Skeletal muscle satellite cell (primary cell): ENCODE measurements at regions not wholly inside any gene's neighbourhood (a gene's known extent, or its start where the extent isn't known, plus 50 kb on each side); places are given as distances from the start of the nearest gene placed in this dataset.
"Not testable (repeated sequence)": the region's sequence is repeated elsewhere in the genome, so short reads cannot be mapped to it uniquely, and the experiment has no call there.

Experiments
- H3K27me3 ChIP-seq: 2 replicates; pipeline ENCODE4 v1.7.0; 2013; ENCODE audit warnings: low read length; ENCODE audit not compliant: control insufficient read depth, insufficient read depth
- H3K36me3 ChIP-seq: 2 replicates; pipeline ENCODE4 v1.7.0; 2013; ENCODE audit warnings: mild to moderate bottlenecking, control low read depth, low read length; ENCODE audit not compliant: insufficient read depth
- H3K4me1 ChIP-seq: 2 replicates; pipeline ENCODE4 v1.7.0; 2013; ENCODE audit warnings: low read length; ENCODE audit not compliant: control insufficient read depth, insufficient read depth
- H3K4me2 ChIP-seq: 2 replicates; pipeline ENCODE4 v1.7.0; 2013; ENCODE audit warnings: mild to moderate bottlenecking, low read length
- H3K4me3 ChIP-seq: 2 replicates; pipeline ENCODE4 v1.7.0; 2013; ENCODE audit warnings: low read length
- H3K9ac ChIP-seq: 2 replicates; pipeline ENCODE4 v1.7.0; 2013; ENCODE audit warnings: mild to moderate bottlenecking, low read depth, low read length, moderate library complexity
- H3K9me3 ChIP-seq: replicated peaks from 2 replicates; pipeline ENCODE4 v1.7.0; 2013; ENCODE audit warnings: mild to moderate bottlenecking, control low read depth, low read length

- H3K4me2 ChIP-seq = not testable (repeated sequence)
These were observed 287.6 kb upstream of the PPARGC1A start for GRCh38 chr4:24177443-24177842.

GRCh38 chr4:24175707-24176106, 285.9 kb upstream of the PPARGC1A start:
- Histone ChIP-seq H3K27me3 (no peaks in the 10 kb centered on the region), H3K9ac (no peak overlapping the region), H3K9me3 (no peaks in the 10 kb centered on the region), H3K4me2 (no peak overlapping the region), H3K4me1 (no peaks in the 10 kb centered on the region), H3K4me3 (no peak overlapping the region), H3K36me3 (no peaks in the 10 kb centered on the region)

More at GRCh38 chr4:24177443-24177842, 287.6 kb upstream of the PPARGC1A start:
- H3K4me1 ChIP-seq, H3K27me3 ChIP-seq, H3K36me3 ChIP-seq, H3K4me3 ChIP-seq, H3K9ac ChIP-seq, H3K9me3 ChIP-seq: not testable (repeated sequence)

DNA sequence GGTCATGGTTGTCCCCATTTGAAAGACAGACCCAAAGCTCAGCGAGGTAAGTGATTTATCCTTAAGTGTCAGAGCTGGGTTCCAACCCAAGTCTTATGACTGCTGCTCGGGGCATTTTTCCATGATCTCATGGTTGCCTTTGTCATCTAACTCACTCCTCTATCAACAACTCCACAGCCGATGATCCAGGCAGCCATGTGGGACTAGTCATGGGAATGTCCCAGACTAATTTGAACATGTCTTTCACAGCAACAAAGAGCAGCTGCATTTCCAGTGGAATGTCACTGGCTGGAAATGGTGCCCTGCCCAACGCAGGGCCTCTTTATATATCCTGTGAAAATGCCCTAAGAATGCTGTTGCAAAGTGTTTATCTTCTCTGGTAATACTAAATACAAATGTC, 284.8 kb upstream of the PPARGC1A start:
- Histone ChIP-seq H3K9ac (no peak overlapping the region), H3K4me1 (no peaks in the 10 kb centered on the region), H3K4me2 (no peak overlapping the region), H3K36me3 (no peaks in the 10 kb centered on the region), H3K27me3 (no peaks in the 10 kb centered on the region), H3K9me3 (no peaks in the 10 kb centered on the region), H3K4me3 (no peak overlapping the region)

GRCh38 chr4:24172406-24172805, 282.6 kb upstream of the PPARGC1A start:
- H3K4me3 ChIP-seq = no peak overlapping the region
- no peaks in the 10 kb centered on the region for H3K4me1 ChIP-seq
- no peak overlapping the region for H3K9ac ChIP-seq
- no peaks in the 10 kb centered on the region for H3K9me3 ChIP-seq
- no peak overlapping the region for H3K4me2 ChIP-seq
- H3K27me3 ChIP-seq = no peaks in the 10 kb centered on the region
- no peaks in the 10 kb centered on the region for H3K36me3 ChIP-seq

- Histone ChIP-seq H3K9me3 (no peaks in the 10 kb centered on the region), H3K36me3 (no peaks in the 10 kb centered on the region), H3K4me1 (no peaks in the 10 kb centered on the region), H3K4me3 (no peak overlapping the region), H3K4me2 (no peak overlapping the region), H3K9ac (no peak overlapping the region), H3K27me3 (no peaks in the 10 kb centered on the region)
These were observed 280.1 kb upstream of the PPARGC1A start for GRCh38 chr4:24169956-24170355.

DNA sequence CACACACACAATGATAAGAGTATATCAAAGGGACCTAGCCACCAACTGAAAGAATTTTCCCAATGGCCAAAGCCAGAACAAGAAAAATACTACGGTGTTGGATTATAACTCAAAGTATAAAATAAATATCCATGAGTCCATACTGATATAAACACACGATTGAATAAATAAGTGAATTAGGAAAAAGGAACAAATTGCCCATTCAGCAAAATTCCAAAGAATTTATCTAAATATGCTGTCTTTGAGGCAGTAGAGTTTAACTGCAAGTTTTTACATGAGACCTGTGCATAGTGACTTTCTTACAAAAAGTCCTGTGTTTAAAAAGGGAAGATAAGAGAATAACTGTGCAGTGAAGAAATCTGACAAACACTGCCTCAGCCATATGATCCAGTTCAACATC, 278.8 kb upstream of the PPARGC1A start:
- no peak overlapping the region for H3K9ac ChIP-seq
- peaks cover 2% of the 10 kb centered on the region for H3K4me1 ChIP-seq
- H3K4me3 ChIP-seq = no peak overlapping the region
- H3K4me2 ChIP-seq = no peak overlapping the region
- H3K27me3 ChIP-seq = no peaks in the 10 kb centered on the region
- H3K36me3 ChIP-seq = no peaks in the 10 kb centered on the region
- H3K9me3 ChIP-seq = no peaks in the 10 kb centered on the region

DNA sequence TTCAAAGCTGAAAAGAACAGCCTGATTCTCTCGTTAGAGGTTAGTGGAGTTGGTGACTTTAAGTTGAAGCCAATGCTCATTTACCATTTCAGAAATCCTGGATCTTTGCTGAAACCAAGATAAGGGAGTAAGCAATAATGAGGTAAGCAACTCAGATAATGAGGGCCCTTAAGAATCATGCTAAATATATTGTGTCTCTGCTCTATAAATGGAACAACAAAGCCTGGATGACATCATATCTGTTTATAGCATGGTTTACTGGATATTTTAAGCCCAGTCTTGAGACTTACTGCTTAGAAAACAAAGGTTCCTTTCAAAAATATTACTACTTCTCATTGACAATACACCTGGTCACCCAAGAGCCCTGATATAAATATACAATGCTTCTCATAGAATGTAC, 276.7 kb upstream of the PPARGC1A start:
- peaks cover 3% of the 10 kb centered on the region for H3K4me1 ChIP-seq
- H3K4me2 ChIP-seq = no peak overlapping the region
- H3K4me3 ChIP-seq = no peak overlapping the region
- no peak overlapping the region for H3K9ac ChIP-seq
- no peaks in the 10 kb centered on the region for H3K9me3 ChIP-seq
- H3K27me3 ChIP-seq = no peaks in the 10 kb centered on the region
- H3K36me3 ChIP-seq = no peaks in the 10 kb centered on the region

GRCh38 chr4:24164797-24165196, 274.9 kb upstream of the PPARGC1A start:
- Histone ChIP-seq H3K4me2 (no peak overlapping the region), H3K36me3 (no peaks in the 10 kb centered on the region), H3K27me3 (no peaks in the 10 kb centered on the region), H3K4me3 (no peak overlapping the region), H3K4me1 (peaks cover 3% of the 10 kb centered on the region), H3K9me3 (no peaks in the 10 kb centered on the region), H3K9ac (no peak overlapping the region)

GRCh38 chr4:24164054-24164693, 274.3 kb upstream of the PPARGC1A start:
- no peak overlapping the region for H3K4me2 ChIP-seq
- H3K9ac ChIP-seq = no peak overlapping the region
- H3K4me1 ChIP-seq = peaks cover 3% of the 10 kb centered on the region
- H3K27me3 ChIP-seq = no peaks in the 10 kb centered on the region
- H3K4me3 ChIP-seq = no peak overlapping the region
- H3K9me3 ChIP-seq = no peaks in the 10 kb centered on the region
- H3K36me3 ChIP-seq = no peaks in the 10 kb centered on the region

- Histone ChIP-seq H3K4me3 (no peak overlapping the region), H3K9me3 (no peaks in the 10 kb centered on the region), H3K27me3 (no peaks in the 10 kb centered on the region), H3K36me3 (no peaks in the 10 kb centered on the region), H3K9ac (no peak overlapping the region), H3K4me1 (peaks cover 3% of the 10 kb centered on the region), H3K4me2 (no peak overlapping the region)
These were observed 273.5 kb upstream of the PPARGC1A start for GRCh38 chr4:24163314-24163713.

GRCh38 chr4:24160358-24160757, 270.5 kb upstream of the PPARGC1A start:
- peaks cover 3% of the 10 kb centered on the region for H3K4me1 ChIP-seq
- no peaks in the 10 kb centered on the region for H3K36me3 ChIP-seq
- no peak overlapping the region for H3K4me3 ChIP-seq
- H3K4me2 ChIP-seq = no peak overlapping the region
- H3K27me3 ChIP-seq = no peaks in the 10 kb centered on the region
- H3K9ac ChIP-seq = no peak overlapping the region
- H3K9me3 ChIP-seq = no peaks in the 10 kb centered on the region

GRCh38 chr4:24158031-24158430, 268.2 kb upstream of the PPARGC1A start:
- Histone ChIP-seq H3K4me3 (no peak overlapping the region), H3K27me3 (peaks cover 4% of the 10 kb centered on the region), H3K9ac (no peak overlapping the region), H3K4me2 (no peak overlapping the region), H3K36me3 (no peaks in the 10 kb centered on the region), H3K4me1 (no peaks in the 10 kb centered on the region), H3K9me3 (no peaks in the 10 kb centered on the region)
